K562 (cell line): ENCODE measurements at regions not wholly inside any gene's neighbourhood (a gene's known extent, or its start where the extent isn't known, plus 50 kb on each side); places are given as distances from the start of the nearest gene placed in this dataset.
"Not testable (repeated sequence)": the region's sequence is repeated elsewhere in the genome, so short reads cannot be mapped to it uniquely, and the experiment has no call there.

Experiments used
- ATAC-seq: fragments of 200-7000 bp; cut with Tn5 transposase; 3 replicates; pipeline ENCODE4 v1.9.1; 2020; ENCODE audit warnings: moderate library complexity
- BruUV-seq: library from RNA; stranded (reverse); fragments of 400-500 nt; replicated peaks from 2 replicates; lab custom pipeline; 2021; lab: Mats Ljungman, UMichigan
- CTCF ChIA-PET: fragments of 300-600 bp; formaldehyde crosslinking; extraction: SDS; loops from one replicate; lab custom pipeline; 2021; ENCODE audit warnings: low intra/inter-chr PET ratio; lab: Yijun Ruan, JAX
- POLR2A ChIA-PET: fragments of 300-600, 350-650 bp; sonication (Branson Sonifier 250); formaldehyde crosslinking; extraction: SDS; loops from one replicate; lab custom pipeline; 2021; ENCODE audit warnings: antibody characterized with exemption, inconsistent platforms; lab: Yijun Ruan, JAX
- DNase-seq, 4 experiments: peaks; one replicate each; pipeline versions ENCODE4 v3.0.0 to v3.0.0-alpha.2; 2011 to 2018; ENCODE audit warnings: low spot score in 3 of 4, mixed read lengths in 3 of 4; ENCODE audit errors: extremely low read depth in 1 of 4
- FAIRE-seq: peaks from 2 replicates; lab custom pipeline; 2011; peaks lifted over from hg19 to GRCh38; lab: Jason Lieb, UNC
- H2AFZ ChIP-seq: 2 replicates; pipeline ENCODE4 v1.6.0; 2011; ENCODE audit warnings: low read depth, low read length, control low read depth, inconsistent platforms
- H3K27ac ChIP-seq: fragments of 200-600 bp; 3 replicates; pipeline ENCODE4 v1.8.0; 2011; ENCODE audit warnings: low read depth, mild to moderate bottlenecking, control low read depth, inconsistent platforms, low read length, moderate library complexity, mixed read lengths; ENCODE audit errors: extremely low read depth
- H3K27me3 ChIP-seq, 2 experiments: fragments of 300-600 bp in 1 of 2; 2 replicates in 1 of 2; 3 replicates in 1 of 2; pipeline versions ENCODE4 v1.6.0 to v1.8.0; 2011; ENCODE audit warnings: inconsistent platforms in 2 of 2, low read length in 2 of 2, mild to moderate bottlenecking in 1 of 2, mixed read lengths in 1 of 2, moderate library complexity in 1 of 2; ENCODE audit not compliant: control insufficient read depth in 2 of 2, insufficient read depth in 2 of 2
- H3K36me3 ChIP-seq: fragments of 300-600 bp; 3 replicates; pipeline ENCODE4 v1.8.0; 2011; ENCODE audit warnings: mild to moderate bottlenecking, low read length, inconsistent platforms; ENCODE audit not compliant: control insufficient read depth, insufficient read depth
- H3K4me1 ChIP-seq, 2 experiments: fragments of 200-600 bp in 1 of 2; replicated peaks in 1 of 2; 2 replicates in 1 of 2; 3 replicates in 1 of 2; pipeline versions ENCODE4 v1.5.1 to v1.8.0; 2011; ENCODE audit warnings: inconsistent platforms in 2 of 2, low read length in 2 of 2, mild to moderate bottlenecking in 1 of 2, mixed read lengths in 1 of 2, moderate library complexity in 1 of 2; ENCODE audit not compliant: control insufficient read depth in 2 of 2, insufficient read depth in 2 of 2
- H3K4me2 ChIP-seq: 2 replicates; pipeline ENCODE4 v1.6.1; 2011; ENCODE audit warnings: low read length, control low read depth, inconsistent platforms, mixed read lengths; ENCODE audit not compliant: insufficient read depth
- H3K4me3 ChIP-seq: fragments of 200-600 bp; sonication (generic), shearing (Covaris generic); 2 replicates; pipeline ENCODE4 v1.5.1; 2016; ENCODE audit warnings: control low read depth, inconsistent platforms
- H3K79me2 ChIP-seq: fragments of 200-600 bp; 3 replicates; pipeline ENCODE4 v1.8.0; 2011; ENCODE audit warnings: low read length, inconsistent platforms; ENCODE audit not compliant: control insufficient read depth, insufficient read depth
- H3K9ac ChIP-seq, 2 experiments: 2 replicates each; pipeline versions ENCODE4 v1.6.0 to v1.6.1; 2011; ENCODE audit warnings: low read depth in 2 of 2, low read length in 2 of 2, control low read depth in 1 of 2, inconsistent platforms in 1 of 2, mild to moderate bottlenecking in 1 of 2, mixed read lengths in 1 of 2; ENCODE audit not compliant: insufficient read depth in 1 of 2
- H3K9me1 ChIP-seq: one replicate; pipeline ENCODE4 v1.6.0; 2011; ENCODE audit warnings: inconsistent platforms, mild to moderate bottlenecking, low read length, moderate library complexity; ENCODE audit not compliant: control insufficient read depth, insufficient read depth
- H3K9me3 ChIP-seq: replicated peaks from 2 replicates; pipeline ENCODE4 v1.5.1; 2011; ENCODE audit warnings: low read depth, low read length, inconsistent platforms; ENCODE audit not compliant: control insufficient read depth, insufficient read depth
- H4K20me1 ChIP-seq: replicated peaks from 2 replicates; pipeline ENCODE4 v1.6.1; 2011; ENCODE audit warnings: low read length, inconsistent platforms, mixed read lengths; ENCODE audit not compliant: control insufficient read depth, insufficient read depth
- KDM1A ChIP-seq, 2 experiments: fragments of 450-650 bp; IDR thresholded peaks; 2 replicates each; pipeline ENCODE4 v1.6.1; 2016; ENCODE audit warnings: mild to moderate bottlenecking in 2 of 2
- ZZZ3 ChIP-seq: fragments of 450-650 bp; IDR thresholded peaks from 2 replicates; pipeline ENCODE4 v1.6.1; 2016; ENCODE audit warnings: antibody characterized with exemption, mild to moderate bottlenecking, moderate library complexity
- WGBS: fragments of 100-300 bp; shearing (Covaris generic); methylation state at CpG from one replicate; pipeline ENCODE4 v1.1.6; 2016; ENCODE audit warnings: low coverage, mixed read lengths; ENCODE audit not compliant: insufficient coverage; ENCODE audit errors: missing lambda C conversion rate; 5-methylcytosine and 5-hydroxymethylcytosine counted together
- in situ Hi-C: fragments of 300-500 bp; cut with MboI; formaldehyde crosslinking; loops from 4 replicates; pipeline ENCODE4 v1.15.0; 2018; ENCODE audit warnings: inconsistent platforms, mixed read lengths
- intact Hi-C: fragments of 100-400 bp; cut with micrococcal nuclease; formaldehyde crosslinking; loops from 2 replicates; pipeline ENCODE4 v1.14.2; 2022
- TF ChIP-seq, protein P1 (sequence below): fragments of 450-650 bp; IDR thresholded peaks from 2 replicates; pipeline ENCODE4 v1.6.1; 2018; ENCODE audit warnings: mild to moderate bottlenecking, low read depth; ENCODE audit not compliant: partially characterized antibody
- TF ChIP-seq, protein P2 (sequence below): fragments of 450-650 bp; IDR thresholded peaks from 2 replicates; pipeline ENCODE4 v1.6.1; 2016; ENCODE audit warnings: low read depth, mild to moderate bottlenecking, moderate library complexity
- TF ChIP-seq, protein P3 (sequence below), 2 experiments: fragments of 200-800 bp in 1 of 2; sonication (Bioruptor generic) in 1 of 2; sonication (generic) in 1 of 2; formaldehyde crosslinking in 1 of 2; IDR thresholded peaks in 1 of 2; conservative IDR thresholded peaks in 1 of 2; 2 replicates each; pipeline versions ENCODE4 v1.5.0 to v1.6.1; 2016 to 2020; ENCODE audit warnings: missing compliant biosample characterization in 1 of 2, missing genetic modification characterization in 1 of 2, missing genetic modification reagents in 1 of 2
- TF ChIP-seq, protein P4 (sequence below): sonication (generic); formaldehyde crosslinking; IDR thresholded peaks from 2 replicates; pipeline ENCODE4 v1.8.0; 2022; ENCODE audit warnings: mild to moderate bottlenecking, missing genetic modification reagents

GRCh38 chr10:57333880-57334279, 933.8 kb downstream of the IPMK start:
- H3K9ac ChIP-seq: no peak overlapping the region
- no peak overlapping the region for H2AFZ ChIP-seq
- H4K20me1 ChIP-seq: no peaks in the 10 kb centered on the region
- H3K27me3 ChIP-seq: no peaks in the 10 kb centered on the region
- in situ Hi-C loops (loop anchor here (25.0 kb wide), 1 partner anchor 828 kb away; no protein-coding TSS in a partner anchor), intact Hi-C loops (no loop called here)
- H3K4me1 ChIP-seq: no peaks in the 10 kb centered on the region
- no TSS peak for BruUV-seq
- no peak overlapping the region for H3K4me3 ChIP-seq
- ATAC-seq: no peak
- TF ChIP-seq KDM1A (IDR thresholded peaks at IDR 0.05) (no peak), ZZZ3 (no peak)
- TF ChIP-seq, protein P1, sequence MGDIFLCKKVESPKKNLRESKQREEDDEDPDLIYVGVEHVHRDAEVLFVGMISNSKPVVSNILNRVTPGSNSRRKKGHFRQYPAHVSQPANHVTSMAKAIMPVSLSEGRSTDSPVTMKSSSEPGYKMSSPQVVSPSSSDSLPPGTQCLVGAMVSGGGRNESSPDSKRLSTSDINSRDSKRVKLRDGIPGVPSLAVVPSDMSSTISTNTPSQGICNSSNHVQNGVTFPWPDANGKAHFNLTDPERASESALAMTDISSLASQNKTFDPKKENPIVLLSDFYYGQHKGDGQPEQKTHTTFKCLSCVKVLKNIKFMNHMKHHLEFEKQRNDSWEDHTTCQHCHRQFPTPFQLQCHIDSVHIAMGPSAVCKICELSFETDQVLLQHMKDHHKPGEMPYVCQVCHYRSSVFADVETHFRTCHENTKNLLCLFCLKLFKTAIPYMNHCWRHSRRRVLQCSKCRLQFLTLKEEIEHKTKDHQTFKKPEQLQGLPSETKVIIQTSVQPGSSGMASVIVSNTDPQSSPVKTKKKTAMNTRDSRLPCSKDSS: no peak
- TF ChIP-seq, protein P2, sequence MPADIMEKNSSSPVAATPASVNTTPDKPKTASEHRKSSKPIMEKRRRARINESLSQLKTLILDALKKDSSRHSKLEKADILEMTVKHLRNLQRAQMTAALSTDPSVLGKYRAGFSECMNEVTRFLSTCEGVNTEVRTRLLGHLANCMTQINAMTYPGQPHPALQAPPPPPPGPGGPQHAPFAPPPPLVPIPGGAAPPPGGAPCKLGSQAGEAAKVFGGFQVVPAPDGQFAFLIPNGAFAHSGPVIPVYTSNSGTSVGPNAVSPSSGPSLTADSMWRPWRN: no peak
- TF ChIP-seq, protein P3, sequence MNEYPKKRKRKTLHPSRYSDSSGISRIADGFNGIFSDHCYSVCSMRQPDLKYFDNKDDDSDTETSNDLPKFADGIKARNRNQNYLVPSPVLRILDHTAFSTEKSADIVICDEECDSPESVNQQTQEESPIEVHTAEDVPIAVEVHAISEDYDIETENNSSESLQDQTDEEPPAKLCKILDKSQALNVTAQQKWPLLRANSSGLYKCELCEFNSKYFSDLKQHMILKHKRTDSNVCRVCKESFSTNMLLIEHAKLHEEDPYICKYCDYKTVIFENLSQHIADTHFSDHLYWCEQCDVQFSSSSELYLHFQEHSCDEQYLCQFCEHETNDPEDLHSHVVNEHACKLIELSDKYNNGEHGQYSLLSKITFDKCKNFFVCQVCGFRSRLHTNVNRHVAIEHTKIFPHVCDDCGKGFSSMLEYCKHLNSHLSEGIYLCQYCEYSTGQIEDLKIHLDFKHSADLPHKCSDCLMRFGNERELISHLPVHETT (CRISPR knock-in tag; conservative IDR thresholded peaks at IDR 0.05 in 1 of 2, IDR thresholded peaks at IDR 0.05 in 1 of 2): no peak
- TF ChIP-seq, protein P4, sequence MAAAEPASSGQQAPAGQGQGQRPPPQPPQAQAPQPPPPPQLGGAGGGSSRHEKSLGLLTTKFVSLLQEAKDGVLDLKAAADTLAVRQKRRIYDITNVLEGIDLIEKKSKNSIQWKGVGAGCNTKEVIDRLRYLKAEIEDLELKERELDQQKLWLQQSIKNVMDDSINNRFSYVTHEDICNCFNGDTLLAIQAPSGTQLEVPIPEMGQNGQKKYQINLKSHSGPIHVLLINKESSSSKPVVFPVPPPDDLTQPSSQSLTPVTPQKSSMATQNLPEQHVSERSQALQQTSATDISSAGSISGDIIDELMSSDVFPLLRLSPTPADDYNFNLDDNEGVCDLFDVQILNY: no peak
- H3K9me1 ChIP-seq: no peaks in the 10 kb centered on the region
- ChIA-PET POLR2A (no interaction called here), CTCF (no interaction called here)
- no peak overlapping the region for H3K27ac ChIP-seq
- no peak for FAIRE-seq
- no peak overlapping the region for H3K4me2 ChIP-seq
- 2% methylated on average over 2 of the region's 2 CpGs for WGBS
- H3K36me3 ChIP-seq: no peaks in the 10 kb centered on the region
- H3K79me2 ChIP-seq: no peaks in the 10 kb centered on the region
- no peaks in the 10 kb centered on the region for H3K9me3 ChIP-seq
- peak in 1 of 4 experiments; percentile 12 for DNase-seq

DNA sequence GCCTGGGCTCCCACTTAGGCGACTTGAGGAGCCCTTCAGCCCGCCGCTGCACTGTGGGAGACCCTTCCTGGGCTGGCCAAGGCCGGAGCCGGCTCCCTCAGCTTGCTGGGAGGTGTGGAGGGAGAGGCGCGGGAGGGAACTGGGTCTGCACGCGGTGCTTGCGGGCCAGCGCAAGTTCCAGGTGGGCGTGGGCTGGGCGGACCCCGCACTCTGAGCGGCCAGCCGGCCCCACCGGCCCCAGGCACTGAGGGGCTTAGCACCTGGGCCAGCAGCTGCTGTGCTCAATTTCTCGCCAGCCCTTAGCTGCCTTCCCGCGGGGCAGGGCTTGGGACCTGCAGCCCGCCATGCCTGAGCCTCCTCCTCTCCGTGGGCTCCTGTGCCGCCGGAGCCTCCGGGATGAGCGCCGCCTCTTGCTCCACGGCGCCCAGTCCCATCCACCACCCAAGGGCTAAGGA, 946.3 kb downstream of the IPMK start:
- H3K4me2 ChIP-seq, in situ Hi-C loops: not testable (repeated sequence)

More for the DNA sequence above, 946.3 kb downstream of the IPMK start:
- POLR2A ChIA-PET: interaction anchor here (0.6 kb wide), 1 partner anchor 1796 kb away, joined by 3 read pairs; no protein-coding TSS in a partner anchor
- H3K9ac ChIP-seq, H3K4me1 ChIP-seq, H3K27me3 ChIP-seq, H3K27ac ChIP-seq, FAIRE-seq, H3K9me3 ChIP-seq, DNase-seq, BruUV-seq, H3K9me1 ChIP-seq, CTCF ChIA-PET, H4K20me1 ChIP-seq, H3K36me3 ChIP-seq, H3K79me2 ChIP-seq, H2AFZ ChIP-seq, intact Hi-C loops, H3K4me3 ChIP-seq, ATAC-seq: not testable (repeated sequence)
- WGBS: 6% methylated on average over 29 of the region's 29 CpGs
